ENCODE measurements at regions not wholly inside any gene's neighbourhood (a gene's known extent, or its start where the extent isn't known, plus 50 kb on each side); places are given as distances from the start of the nearest gene placed in this dataset.

- Histone ChIP-seq H3K36me3 (replicated peaks in 1 of 2; ENCODE audit: control insufficient read depth in 1 of 2, insufficient read depth in 2 of 2, low read length in 2 of 2) (no peaks in the 10 kb centered on the region), H3K9ac (ENCODE audit: insufficient read depth, low read length, poor library complexity, severe bottlenecking) (no peak overlapping the region), H3K27ac (ENCODE audit: low read depth in 1 of 2, low read length in 2 of 2) (no peak overlapping the region), H3K4me3 (replicated peaks in 1 of 3; ENCODE audit: low read depth in 2 of 3, low read length in 3 of 3) (no peak overlapping the region), H4K20me1 (ENCODE audit: insufficient read depth, low read length) (no peaks in the 10 kb centered on the region), H3K27me3 (ENCODE audit: control insufficient read depth in 2 of 2, insufficient read depth in 2 of 2, low read length in 2 of 2) (no peaks in the 10 kb centered on the region), H3K9me3 (replicated peaks in 1 of 2; ENCODE audit: control insufficient read depth in 1 of 2, insufficient read depth in 1 of 2, low read length in 2 of 2) (no peaks in the 10 kb centered on the region), H3K4me2 (replicated peaks; ENCODE audit: extremely low read depth, low read length, poor library complexity, severe bottlenecking) (no peak overlapping the region), H3K4me1 (ENCODE audit: control insufficient read depth in 1 of 2, insufficient read depth in 2 of 2, low read length in 2 of 2) (no peaks in the 10 kb centered on the region), H2AFZ (ENCODE audit: insufficient read depth, low read depth, low read length, poor library complexity, severe bottlenecking) (no peak overlapping the region), H3K79me2 (ENCODE audit: insufficient read depth, low read length) (no peaks in the 10 kb centered on the region)
- no peak overlapping the region for H3K27ac Mint-ChIP-seq
- no peaks in the 10 kb centered on the region for H3K36me3 Mint-ChIP-seq
- intact Hi-C loops (cut with micrococcal nuclease) = no loop called here
- TF ChIP-seq, protein P1, sequence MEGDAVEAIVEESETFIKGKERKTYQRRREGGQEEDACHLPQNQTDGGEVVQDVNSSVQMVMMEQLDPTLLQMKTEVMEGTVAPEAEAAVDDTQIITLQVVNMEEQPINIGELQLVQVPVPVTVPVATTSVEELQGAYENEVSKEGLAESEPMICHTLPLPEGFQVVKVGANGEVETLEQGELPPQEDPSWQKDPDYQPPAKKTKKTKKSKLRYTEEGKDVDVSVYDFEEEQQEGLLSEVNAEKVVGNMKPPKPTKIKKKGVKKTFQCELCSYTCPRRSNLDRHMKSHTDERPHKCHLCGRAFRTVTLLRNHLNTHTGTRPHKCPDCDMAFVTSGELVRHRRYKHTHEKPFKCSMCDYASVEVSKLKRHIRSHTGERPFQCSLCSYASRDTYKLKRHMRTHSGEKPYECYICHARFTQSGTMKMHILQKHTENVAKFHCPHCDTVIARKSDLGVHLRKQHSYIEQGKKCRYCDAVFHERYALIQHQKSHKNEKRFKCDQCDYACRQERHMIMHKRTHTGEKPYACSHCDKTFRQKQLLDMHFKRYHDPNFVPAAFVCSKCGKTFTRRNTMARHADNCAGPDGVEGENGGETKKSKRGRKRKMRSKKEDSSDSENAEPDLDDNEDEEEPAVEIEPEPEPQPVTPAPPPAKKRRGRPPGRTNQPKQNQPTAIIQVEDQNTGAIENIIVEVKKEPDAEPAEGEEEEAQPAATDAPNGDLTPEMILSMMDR (IDR thresholded peaks at IDR 0.05) = no peak
- peaks cover 0 to 2% (median 0%) of the 10 kb centered on the region in 7 donors for H3K9me3 Mint-ChIP-seq
- 83% methylated on average over 1 of the region's 4 CpGs for WGBS (ENCODE audit: insufficient coverage)
- H3K4me3 Mint-ChIP-seq = no peak overlapping the region
- H3K27me3 Mint-ChIP-seq (ENCODE audit: low read depth in 3 of 3) = peaks cover 0 to 1% (median 0%) of the 10 kb centered on the region in 3 donors
- no peak for DNase-seq
- H3K4me1 Mint-ChIP-seq = no peaks in the 10 kb centered on the region
These were observed 160.4 kb downstream of the PCDH20 start for GRCh38 chr13:61255040-61255796.

DNA sequence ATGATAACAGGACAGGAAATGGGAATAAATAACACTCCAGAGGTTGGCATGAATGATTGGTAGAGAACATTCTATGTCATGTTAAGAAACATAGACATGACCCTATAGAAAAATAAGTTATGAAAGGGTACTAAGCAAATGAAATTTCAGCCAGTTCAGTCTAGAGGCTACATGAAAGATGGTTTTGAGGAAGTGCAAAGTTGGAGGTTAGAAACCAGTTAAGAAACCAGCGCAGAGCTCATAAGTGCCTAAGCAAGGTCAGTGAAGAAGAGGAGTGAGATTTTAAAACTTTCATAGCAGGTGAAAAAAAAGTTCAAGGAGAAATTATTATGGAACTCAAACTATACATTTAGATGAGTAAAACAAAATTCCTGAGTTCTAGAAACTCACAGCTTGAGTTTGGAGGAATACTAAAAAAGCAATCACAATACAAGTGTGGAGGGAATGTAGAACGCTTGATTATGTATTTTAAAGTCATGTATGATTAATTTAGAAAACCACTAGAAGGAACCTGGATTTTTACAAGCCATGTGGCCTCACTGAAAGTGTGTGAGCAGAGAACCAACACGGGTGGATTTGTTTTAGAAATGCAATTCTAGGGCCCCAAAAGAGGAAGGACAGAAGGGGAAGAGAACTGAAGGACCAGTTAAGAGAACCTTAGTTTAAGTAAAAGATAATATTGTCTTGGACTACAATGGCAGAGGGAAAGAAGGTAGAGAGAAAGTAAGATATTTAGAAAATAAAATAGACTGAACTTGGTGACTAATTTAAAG is 162.4 kb downstream of the PCDH20 start:
- Mint-ChIP-seq H3K27me3 (ENCODE audit: low read depth in 3 of 3) (peaks cover 0 to 1% (median 0%) of the 10 kb centered on the region in 3 donors), H3K27ac (no peak overlapping the region), H3K4me3 (no peak overlapping the region), H3K9me3 (peaks cover 0 to 2% (median 0%) of the 10 kb centered on the region in 7 donors), H3K4me1 (no peaks in the 10 kb centered on the region), H3K36me3 (no peaks in the 10 kb centered on the region)
- no peak overlapping the region for H3K9ac ChIP-seq (ENCODE audit: insufficient read depth, low read length, poor library complexity, severe bottlenecking)
- H3K9me3 ChIP-seq (replicated peaks in 1 of 2; ENCODE audit: control insufficient read depth in 1 of 2, insufficient read depth in 1 of 2, low read length in 2 of 2) = no peaks in the 10 kb centered on the region
- H3K4me2 ChIP-seq (replicated peaks; ENCODE audit: extremely low read depth, low read length, poor library complexity, severe bottlenecking) = no peak overlapping the region
- no peaks in the 10 kb centered on the region for H3K27me3 ChIP-seq (ENCODE audit: control insufficient read depth in 2 of 2, insufficient read depth in 2 of 2, low read length in 2 of 2)
- H3K27ac ChIP-seq (ENCODE audit: low read depth in 1 of 2, low read length in 2 of 2) = no peak overlapping the region
- TF ChIP-seq, protein P1 (IDR thresholded peaks at IDR 0.05) = no peak
- H3K36me3 ChIP-seq (replicated peaks in 1 of 2; ENCODE audit: control insufficient read depth in 1 of 2, insufficient read depth in 2 of 2, low read length in 2 of 2) = no peaks in the 10 kb centered on the region
- WGBS (ENCODE audit: insufficient coverage) = 40% methylated on average over 2 of the region's 3 CpGs
- DNase-seq = no peak
- no peaks in the 10 kb centered on the region for H3K4me1 ChIP-seq (ENCODE audit: control insufficient read depth in 1 of 2, insufficient read depth in 2 of 2, low read length in 2 of 2)
- intact Hi-C loops (cut with micrococcal nuclease) = no loop called here
- no peaks in the 10 kb centered on the region for H4K20me1 ChIP-seq (ENCODE audit: insufficient read depth, low read length)
- no peak overlapping the region for H3K4me3 ChIP-seq (replicated peaks in 1 of 3; ENCODE audit: low read depth in 2 of 3, low read length in 3 of 3)
- no peaks in the 10 kb centered on the region for H3K79me2 ChIP-seq (ENCODE audit: insufficient read depth, low read length)
- H2AFZ ChIP-seq (ENCODE audit: insufficient read depth, low read depth, low read length, poor library complexity, severe bottlenecking) = no peak overlapping the region

All from CD14-positive monocyte (primary cell).